Panc1 (cell line): ENCODE measurements at regions not wholly inside any gene's neighbourhood (a gene's known extent, or its start where the extent isn't known, plus 50 kb on each side); places are given as distances from the start of the nearest gene placed in this dataset.

Experiments used
- CTCF ChIP-seq: fragments of 450-650 bp; IDR thresholded peaks from 2 replicates; pipeline ENCODE4 v1.5.1; 2017; ENCODE audit warnings: mild to moderate bottlenecking
- POLR2AphosphoS5 ChIP-seq: IDR thresholded peaks from 2 replicates; pipeline ENCODE4 v1.6.1; 2012; ENCODE audit warnings: mild to moderate bottlenecking, low read depth, low read length, moderate library complexity
- TF ChIP-seq, protein P1 (sequence below), 2 experiments: IDR thresholded peaks; 2 replicates each; pipeline ENCODE4 v1.6.1; 2011 to 2012; ENCODE audit warnings: low read depth in 2 of 2, control low read depth in 1 of 2, low read length in 1 of 2, mild to moderate bottlenecking in 1 of 2, moderate library complexity in 1 of 2; ENCODE audit not compliant: insufficient read depth in 1 of 2

DNA sequence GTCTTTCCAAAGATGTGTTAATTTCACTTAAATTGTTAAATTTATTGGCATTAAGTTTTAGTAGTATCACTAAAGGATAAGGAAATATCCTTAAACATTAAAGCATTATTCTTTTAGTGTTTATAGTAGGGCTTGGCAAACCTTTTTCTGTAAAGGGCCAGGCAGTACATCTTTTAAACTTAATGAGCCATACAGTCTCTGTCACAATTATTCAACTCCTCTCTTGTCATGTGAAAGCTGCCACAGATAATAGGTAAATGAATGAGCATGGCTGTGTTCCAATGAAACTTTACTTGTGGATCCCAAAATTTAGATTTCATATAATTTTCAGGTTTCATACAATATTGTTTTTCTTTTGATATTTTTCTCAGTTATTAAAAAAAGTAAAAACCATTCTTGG is 268.2 kb upstream of the C11orf87 start:
- TF ChIP-seq CTCF (no peak), POLR2AphosphoS5 (no peak)
- TF ChIP-seq, protein P1, sequence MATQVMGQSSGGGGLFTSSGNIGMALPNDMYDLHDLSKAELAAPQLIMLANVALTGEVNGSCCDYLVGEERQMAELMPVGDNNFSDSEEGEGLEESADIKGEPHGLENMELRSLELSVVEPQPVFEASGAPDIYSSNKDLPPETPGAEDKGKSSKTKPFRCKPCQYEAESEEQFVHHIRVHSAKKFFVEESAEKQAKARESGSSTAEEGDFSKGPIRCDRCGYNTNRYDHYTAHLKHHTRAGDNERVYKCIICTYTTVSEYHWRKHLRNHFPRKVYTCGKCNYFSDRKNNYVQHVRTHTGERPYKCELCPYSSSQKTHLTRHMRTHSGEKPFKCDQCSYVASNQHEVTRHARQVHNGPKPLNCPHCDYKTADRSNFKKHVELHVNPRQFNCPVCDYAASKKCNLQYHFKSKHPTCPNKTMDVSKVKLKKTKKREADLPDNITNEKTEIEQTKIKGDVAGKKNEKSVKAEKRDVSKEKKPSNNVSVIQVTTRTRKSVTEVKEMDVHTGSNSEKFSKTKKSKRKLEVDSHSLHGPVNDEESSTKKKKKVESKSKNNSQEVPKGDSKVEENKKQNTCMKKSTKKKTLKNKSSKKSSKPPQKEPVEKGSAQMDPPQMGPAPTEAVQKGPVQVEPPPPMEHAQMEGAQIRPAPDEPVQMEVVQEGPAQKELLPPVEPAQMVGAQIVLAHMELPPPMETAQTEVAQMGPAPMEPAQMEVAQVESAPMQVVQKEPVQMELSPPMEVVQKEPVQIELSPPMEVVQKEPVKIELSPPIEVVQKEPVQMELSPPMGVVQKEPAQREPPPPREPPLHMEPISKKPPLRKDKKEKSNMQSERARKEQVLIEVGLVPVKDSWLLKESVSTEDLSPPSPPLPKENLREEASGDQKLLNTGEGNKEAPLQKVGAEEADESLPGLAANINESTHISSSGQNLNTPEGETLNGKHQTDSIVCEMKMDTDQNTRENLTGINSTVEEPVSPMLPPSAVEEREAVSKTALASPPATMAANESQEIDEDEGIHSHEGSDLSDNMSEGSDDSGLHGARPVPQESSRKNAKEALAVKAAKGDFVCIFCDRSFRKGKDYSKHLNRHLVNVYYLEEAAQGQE (IDR thresholded peaks at IDR 0.05; ENCODE audit: insufficient read depth in 1 of 2, low read depth in 2 of 2, low read length in 1 of 2), result no peak
